ENCODE measurements at regions not wholly inside any gene's neighbourhood (a gene's known extent, or its start where the extent isn't known, plus 50 kb on each side); places are given as distances from the start of the nearest gene placed in this dataset.

- H3K9me3 Mint-ChIP-seq = no peaks in the 10 kb centered on the region
- H3K27me3 Mint-ChIP-seq = peaks cover 20% of the 10 kb centered on the region
- no peak overlapping the region for H3K4me3 Mint-ChIP-seq
- no peak for DNase-seq
- no peak overlapping the region for H3K27ac Mint-ChIP-seq
- POLR2A ChIA-PET = no interaction called here
- CTCF ChIA-PET = no interaction called here
- H3K36me3 Mint-ChIP-seq (ENCODE audit: low read depth) = no peaks in the 10 kb centered on the region
- no peaks in the 10 kb centered on the region for H3K4me1 Mint-ChIP-seq
Measured at GRCh38 chr5:72760259-72760658, 56.2 kb upstream of the TNPO1 start.

- ChIA-PET POLR2A (no interaction called here), CTCF (no interaction called here)
- Mint-ChIP-seq H3K4me1 (no peaks in the 10 kb centered on the region), H3K27ac (no peak overlapping the region), H3K9me3 (no peaks in the 10 kb centered on the region), H3K36me3 (ENCODE audit: low read depth) (no peaks in the 10 kb centered on the region), H3K27me3 (peaks cover 4% of the 10 kb centered on the region), H3K4me3 (no peak overlapping the region)
- DNase-seq = no peak
Measured at GRCh38 chr5:72752909-72753308, 63.6 kb upstream of the TNPO1 start.

GRCh38 chr5:72749362-72749997 lies 67.0 kb upstream of the TNPO1 start:
- no peaks in the 10 kb centered on the region for H3K36me3 Mint-ChIP-seq (ENCODE audit: low read depth)
- H3K4me3 Mint-ChIP-seq = no peak overlapping the region
- no peaks in the 10 kb centered on the region for H3K4me1 Mint-ChIP-seq
- no peaks in the 10 kb centered on the region for H3K9me3 Mint-ChIP-seq
- DNase-seq = no peak
- no peak overlapping the region for H3K27ac Mint-ChIP-seq
- POLR2A ChIA-PET = no interaction called here
- CTCF ChIA-PET = no interaction called here
- H3K27me3 Mint-ChIP-seq = peaks cover 2% of the 10 kb centered on the region

- no peak overlapping the region for H3K27ac Mint-ChIP-seq
- H3K9me3 Mint-ChIP-seq = no peaks in the 10 kb centered on the region
- no peaks in the 10 kb centered on the region for H3K36me3 Mint-ChIP-seq (ENCODE audit: low read depth)
- H3K27me3 Mint-ChIP-seq = peaks cover 8% of the 10 kb centered on the region
- no peak overlapping the region for H3K4me3 Mint-ChIP-seq
- H3K4me1 Mint-ChIP-seq = no peaks in the 10 kb centered on the region
- ChIA-PET POLR2A (no interaction called here), CTCF (no interaction called here)
- DNase-seq = no peak
Measured at GRCh38 chr5:72747826-72748225, 68.6 kb upstream of the TNPO1 start.

- no peaks in the 10 kb centered on the region for H3K36me3 Mint-ChIP-seq (ENCODE audit: low read depth)
- peaks cover 8% of the 10 kb centered on the region for H3K27me3 Mint-ChIP-seq
- ChIA-PET CTCF (no interaction called here), POLR2A (no interaction called here)
- H3K27ac Mint-ChIP-seq = no peak overlapping the region
- no peaks in the 10 kb centered on the region for H3K9me3 Mint-ChIP-seq
- no peak for DNase-seq
- no peak overlapping the region for H3K4me3 Mint-ChIP-seq
- no peaks in the 10 kb centered on the region for H3K4me1 Mint-ChIP-seq
Measured at GRCh38 chr5:72746736-72747135, 69.7 kb upstream of the TNPO1 start.

- ChIA-PET CTCF (no interaction called here), POLR2A (no interaction called here)
- no peaks in the 10 kb centered on the region for H3K9me3 Mint-ChIP-seq
- no peak for DNase-seq
- H3K4me1 Mint-ChIP-seq = no peaks in the 10 kb centered on the region
- no peaks in the 10 kb centered on the region for H3K36me3 Mint-ChIP-seq (ENCODE audit: low read depth)
- no peak overlapping the region for H3K4me3 Mint-ChIP-seq
- H3K27me3 Mint-ChIP-seq = peaks cover 8% of the 10 kb centered on the region
- no peak overlapping the region for H3K27ac Mint-ChIP-seq
Measured at GRCh38 chr5:72744136-72744535, 72.3 kb upstream of the TNPO1 start.

GRCh38 chr5:72741805-72742204 lies 74.7 kb upstream of the TNPO1 start:
- no peaks in the 10 kb centered on the region for H3K4me1 Mint-ChIP-seq
- H3K9me3 Mint-ChIP-seq = no peaks in the 10 kb centered on the region
- no peak overlapping the region for H3K27ac Mint-ChIP-seq
- H3K27me3 Mint-ChIP-seq = peaks cover 9% of the 10 kb centered on the region
- no peak for DNase-seq
- POLR2A ChIA-PET = no interaction called here
- H3K4me3 Mint-ChIP-seq = no peak overlapping the region
- CTCF ChIA-PET = no interaction called here
- no peaks in the 10 kb centered on the region for H3K36me3 Mint-ChIP-seq (ENCODE audit: low read depth)

GRCh38 chr5:72733810-72734209 lies 82.7 kb upstream of the TNPO1 start:
- CTCF ChIA-PET = no interaction called here
- no peaks in the 10 kb centered on the region for H3K9me3 Mint-ChIP-seq
- POLR2A ChIA-PET = no interaction called here
- no peak overlapping the region for H3K27ac Mint-ChIP-seq
- no peaks in the 10 kb centered on the region for H3K36me3 Mint-ChIP-seq (ENCODE audit: low read depth)
- no peak for DNase-seq
- H3K4me1 Mint-ChIP-seq = no peaks in the 10 kb centered on the region
- H3K4me3 Mint-ChIP-seq = no peak overlapping the region
- H3K27me3 Mint-ChIP-seq = peaks cover 10% of the 10 kb centered on the region

- H3K4me3 Mint-ChIP-seq = no peak overlapping the region
- H3K9me3 Mint-ChIP-seq = no peaks in the 10 kb centered on the region
- DNase-seq = no peak
- POLR2A ChIA-PET = no interaction called here
- H3K27me3 Mint-ChIP-seq = no peaks in the 10 kb centered on the region
- H3K27ac Mint-ChIP-seq = no peak overlapping the region
- H3K4me1 Mint-ChIP-seq = no peaks in the 10 kb centered on the region
- H3K36me3 Mint-ChIP-seq (ENCODE audit: low read depth) = no peaks in the 10 kb centered on the region
- CTCF ChIA-PET = no interaction called here
Measured at GRCh38 chr5:72723581-72723980, 92.9 kb upstream of the TNPO1 start.

GRCh38 chr5:72722792-72723452 lies 93.5 kb upstream of the TNPO1 start:
- ChIA-PET CTCF (no interaction called here), POLR2A (no interaction called here)
- Mint-ChIP-seq H3K4me1 (no peaks in the 10 kb centered on the region), H3K36me3 (ENCODE audit: low read depth) (no peaks in the 10 kb centered on the region), H3K27me3 (no peaks in the 10 kb centered on the region), H3K9me3 (no peaks in the 10 kb centered on the region), H3K4me3 (no peak overlapping the region), H3K27ac (no peak overlapping the region)
- DNase-seq = no peak

- DNase-seq = no peak
- ChIA-PET POLR2A (no interaction called here), CTCF (no interaction called here)
- Mint-ChIP-seq H3K27ac (no peak overlapping the region), H3K9me3 (no peaks in the 10 kb centered on the region), H3K4me3 (no peak overlapping the region), H3K27me3 (no peaks in the 10 kb centered on the region), H3K4me1 (no peaks in the 10 kb centered on the region), H3K36me3 (ENCODE audit: low read depth) (no peaks in the 10 kb centered on the region)
Measured at GRCh38 chr5:72721844-72722243, 94.6 kb upstream of the TNPO1 start.

GRCh38 chr5:72720205-72720604 lies 96.3 kb upstream of the TNPO1 start:
- POLR2A ChIA-PET = no interaction called here
- DNase-seq = no peak
- no peak overlapping the region for H3K27ac Mint-ChIP-seq
- no peaks in the 10 kb centered on the region for H3K36me3 Mint-ChIP-seq (ENCODE audit: low read depth)
- CTCF ChIA-PET = no interaction called here
- H3K4me1 Mint-ChIP-seq = no peaks in the 10 kb centered on the region
- H3K9me3 Mint-ChIP-seq = no peaks in the 10 kb centered on the region
- H3K4me3 Mint-ChIP-seq = no peak overlapping the region
- peaks cover 3% of the 10 kb centered on the region for H3K27me3 Mint-ChIP-seq

- ChIA-PET POLR2A (no interaction called here), CTCF (no interaction called here)
- H3K36me3 Mint-ChIP-seq (ENCODE audit: low read depth) = no peaks in the 10 kb centered on the region
- H3K9me3 Mint-ChIP-seq = no peaks in the 10 kb centered on the region
- peaks cover 14% of the 10 kb centered on the region for H3K27me3 Mint-ChIP-seq
- no peak overlapping the region for H3K4me3 Mint-ChIP-seq
- DNase-seq = no peak
- H3K4me1 Mint-ChIP-seq = no peaks in the 10 kb centered on the region
- no peak overlapping the region for H3K27ac Mint-ChIP-seq
Measured at GRCh38 chr5:72711351-72711750, 105.1 kb upstream of the TNPO1 start.

- DNase-seq = no peak
- no peaks in the 10 kb centered on the region for H3K36me3 Mint-ChIP-seq (ENCODE audit: low read depth)
- CTCF ChIA-PET = no interaction called here
- H3K9me3 Mint-ChIP-seq = no peaks in the 10 kb centered on the region
- POLR2A ChIA-PET = no interaction called here
- H3K27ac Mint-ChIP-seq = no peak overlapping the region
- no peaks in the 10 kb centered on the region for H3K4me1 Mint-ChIP-seq
- H3K27me3 Mint-ChIP-seq = peaks cover 18% of the 10 kb centered on the region
- no peak overlapping the region for H3K4me3 Mint-ChIP-seq
Measured at GRCh38 chr5:72709341-72709740, 107.1 kb upstream of the TNPO1 start.

Data from activated CD4-positive, alpha-beta memory T cell treated with anti-CD3 and anti-CD28 coated beads, Interleukin-2, amount 10 ng/mL, durations not matched to agents 7 days and 5 days (primary cell).